GM06990 (cell line): ENCODE measurements at regions not wholly inside any gene's neighbourhood (a gene's known extent, or its start where the extent isn't known, plus 50 kb on each side); places are given as distances from the start of the nearest gene placed in this dataset.

Experiments used
- DNase-seq: peaks from one replicate; pipeline ENCODE4 v3.0.0-alpha.2; 2011; ENCODE audit not compliant: insufficient read length; ENCODE audit errors: extremely low read depth
- H3K27me3 ChIP-seq: replicated peaks from 2 replicates; pipeline ENCODE4 v1.6.0; 2011; ENCODE audit warnings: low read length; ENCODE audit not compliant: control insufficient read depth, insufficient read depth
- H3K36me3 ChIP-seq: 2 replicates; pipeline ENCODE4 v1.5.1; 2011; ENCODE audit warnings: low read length; ENCODE audit not compliant: control insufficient read depth, insufficient read depth
- H3K4me3 ChIP-seq: replicated peaks from 2 replicates; pipeline ENCODE4 v1.5.1; 2011; ENCODE audit warnings: low read depth, mild to moderate bottlenecking, control low read depth, low read length
- CTCF ChIP-seq: IDR thresholded peaks from 2 replicates; pipeline ENCODE4 v1.5.1; 2011; ENCODE audit warnings: low read length, control low read depth, mild to moderate bottlenecking, inconsistent platforms; ENCODE audit not compliant: insufficient read depth, poor library complexity, severe bottlenecking

- no peaks in the 10 kb centered on the region for H3K36me3 ChIP-seq
- no peaks in the 10 kb centered on the region for H3K27me3 ChIP-seq
- no peak for TF ChIP-seq CTCF
- H3K4me3 ChIP-seq = no peak overlapping the region
- no peak for DNase-seq
Observed at GRCh38 chr13:72403396-72404010, 323.9 kb downstream of the MZT1 start.

- H3K27me3 ChIP-seq = no peaks in the 10 kb centered on the region
- no peak for TF ChIP-seq CTCF
- no peak for DNase-seq
- H3K4me3 ChIP-seq = no peak overlapping the region
- no peaks in the 10 kb centered on the region for H3K36me3 ChIP-seq
Observed at GRCh38 chr13:72400856-72401255, 326.6 kb downstream of the MZT1 start.

- H3K4me3 ChIP-seq = no peak overlapping the region
- DNase-seq = no peak
- H3K27me3 ChIP-seq = no peaks in the 10 kb centered on the region
- TF ChIP-seq CTCF = no peak
- no peaks in the 10 kb centered on the region for H3K36me3 ChIP-seq
Observed at GRCh38 chr13:72399351-72399750, 328.1 kb downstream of the MZT1 start.

- TF ChIP-seq CTCF = no peak
- Histone ChIP-seq H3K4me3 (no peak overlapping the region), H3K27me3 (no peaks in the 10 kb centered on the region), H3K36me3 (no peaks in the 10 kb centered on the region)
- DNase-seq = no peak
Observed at GRCh38 chr13:72397265-72397664, 330.2 kb downstream of the MZT1 start.

GRCh38 chr13:72390909-72391308 is 336.5 kb downstream of the MZT1 start:
- Histone ChIP-seq H3K27me3 (no peaks in the 10 kb centered on the region), H3K4me3 (no peak overlapping the region), H3K36me3 (no peaks in the 10 kb centered on the region)
- no peak for DNase-seq
- no peak for TF ChIP-seq CTCF

GRCh38 chr13:72386138-72386684 is 341.2 kb downstream of the MZT1 start:
- no peaks in the 10 kb centered on the region for H3K27me3 ChIP-seq
- no peaks in the 10 kb centered on the region for H3K36me3 ChIP-seq
- no peak overlapping the region for H3K4me3 ChIP-seq
- TF ChIP-seq CTCF = no peak
- no peak for DNase-seq
